Natural killer cell treated with Interleukin-12 subunit alpha and Interleukin-12 subunit beta and Interleukin-15 and Interleukin-18, amount 100 ng/mL, for 72 hours (primary cell): ENCODE measurements at regions not wholly inside any gene's neighbourhood (a gene's known extent, or its start where the extent isn't known, plus 50 kb on each side); places are given as distances from the start of the nearest gene placed in this dataset.

Source experiments
- ATAC-seq, 2 donors: fragments of 150-1000 bp; cut with Tn5 transposase in 1 of 2; sonication (Bioruptor Pico), chemical (Tn5 transposase) in 1 of 2; 2 replicates each; pipeline ENCODE4 v1.10.0; 2021
- DNase-seq: peaks from one replicate; pipeline ENCODE4 v3.0.0; 2022; ENCODE audit warnings: low spot score
- H3K27ac Mint-ChIP-seq, 2 donors: 1 replicate in 1 of 2; 2 replicates in 1 of 2; pipeline ENCODE4 v1.8.0; 2022; ENCODE audit warnings: mixed read lengths in 2 of 2, mild to moderate bottlenecking in 1 of 2, moderate library complexity in 1 of 2
- H3K27me3 Mint-ChIP-seq, 2 donors: 1 replicate in 1 of 2; 2 replicates in 1 of 2; pipeline ENCODE4 v1.8.0; 2022; ENCODE audit warnings: mixed read lengths in 2 of 2
- H3K36me3 Mint-ChIP-seq: one replicate; pipeline ENCODE4 v1.8.0; 2022; ENCODE audit warnings: mixed read lengths
- H3K4me1 Mint-ChIP-seq, 2 donors: 1 replicate in 1 of 2; 2 replicates in 1 of 2; pipeline ENCODE4 v1.8.0; 2022; ENCODE audit warnings: low read depth in 2 of 2, mixed read lengths in 2 of 2, mild to moderate bottlenecking in 1 of 2
- H3K4me3 Mint-ChIP-seq: one replicate; pipeline ENCODE4 v1.8.0; 2022; ENCODE audit warnings: mixed read lengths
- H3K9me3 Mint-ChIP-seq: 2 replicates; pipeline ENCODE4 v1.8.0; 2022; ENCODE audit warnings: mixed read lengths

DNA sequence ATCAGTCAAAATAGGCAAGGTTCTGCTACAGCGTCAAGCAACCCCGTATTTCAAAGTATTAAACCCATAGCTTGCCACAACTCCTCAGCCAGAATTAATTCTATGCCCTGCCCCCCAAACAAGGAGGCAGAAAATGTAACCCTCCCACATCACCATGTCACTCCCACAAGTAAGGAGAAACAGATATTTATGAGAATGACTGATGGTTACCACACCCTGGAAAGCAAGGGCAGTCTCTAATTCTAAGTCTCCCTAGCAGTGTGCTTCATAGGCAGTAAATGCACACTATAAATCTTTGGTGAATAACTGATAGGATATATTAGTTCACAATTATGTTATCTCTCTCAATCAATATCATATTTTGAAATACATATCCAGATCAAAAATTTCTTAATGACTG, 228.0 kb upstream of the SLC14A2 start:
- H3K27ac Mint-ChIP-seq = no peak overlapping the region
- ATAC-seq = no peak

DNA sequence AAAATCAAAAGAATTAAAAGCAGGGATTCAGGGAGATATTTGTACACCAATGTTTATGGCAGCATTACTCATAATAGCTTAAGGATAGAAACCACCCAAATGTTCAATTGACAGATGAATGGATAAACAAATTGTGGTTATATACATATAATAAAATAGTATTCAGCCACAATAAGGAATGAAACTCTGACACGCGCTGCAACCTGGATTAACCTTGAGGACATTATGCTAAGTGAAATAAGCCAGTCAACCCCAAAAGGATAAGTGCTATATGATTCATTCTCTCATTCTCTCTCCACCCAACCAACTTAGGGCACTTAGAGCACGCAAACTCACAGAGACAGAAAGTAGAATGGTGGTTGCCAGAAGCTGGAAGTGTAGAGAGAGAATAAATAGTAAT, 216.8 kb upstream of the SLC14A2 start:
- Mint-ChIP-seq H3K27ac (no peak overlapping the region), H3K27me3 (peaks cover 16 to 50% of the 10 kb centered on the region in 2 donors), H3K9me3 (no peaks in the 10 kb centered on the region), H3K4me1 (no peaks in the 10 kb centered on the region), H3K4me3 (no peak overlapping the region), H3K36me3 (no peaks in the 10 kb centered on the region)
- DNase-seq = no peak
- no peak for ATAC-seq

More for the DNA sequence above, 228.0 kb upstream of the SLC14A2 start:
- Mint-ChIP-seq H3K27me3 (peaks cover 28 to 35% of the 10 kb centered on the region in 2 donors), H3K4me1 (no peaks in the 10 kb centered on the region), H3K36me3 (no peaks in the 10 kb centered on the region), H3K4me3 (no peak overlapping the region), H3K9me3 (no peaks in the 10 kb centered on the region)
- no peak for DNase-seq

DNA sequence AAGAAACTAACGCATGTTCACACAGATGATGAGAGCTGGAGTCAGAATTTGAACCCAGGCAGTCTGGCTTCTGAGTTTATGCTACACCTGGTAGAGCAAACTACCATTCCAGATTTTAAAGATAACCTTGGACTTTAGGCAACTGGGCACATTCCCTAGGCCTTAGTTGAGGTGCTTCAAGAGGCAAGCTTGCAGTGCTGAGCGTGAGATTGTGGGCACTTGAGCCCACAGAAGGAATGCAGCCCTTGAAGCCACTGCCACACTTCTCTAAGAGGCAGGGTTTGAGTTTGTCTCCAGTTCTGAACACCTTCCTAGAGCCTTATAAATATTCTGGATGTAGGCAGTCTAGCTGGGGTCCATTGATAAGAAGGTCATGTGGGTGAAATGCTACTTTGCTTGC, 216.1 kb upstream of the SLC14A2 start:
- Mint-ChIP-seq H3K36me3 (no peaks in the 10 kb centered on the region), H3K27me3 (peaks cover 19 to 50% of the 10 kb centered on the region in 2 donors), H3K27ac (no peak overlapping the region), H3K9me3 (no peaks in the 10 kb centered on the region), H3K4me3 (no peak overlapping the region), H3K4me1 (no peaks in the 10 kb centered on the region)
- ATAC-seq (no peak), DNase-seq (no peak)

DNA sequence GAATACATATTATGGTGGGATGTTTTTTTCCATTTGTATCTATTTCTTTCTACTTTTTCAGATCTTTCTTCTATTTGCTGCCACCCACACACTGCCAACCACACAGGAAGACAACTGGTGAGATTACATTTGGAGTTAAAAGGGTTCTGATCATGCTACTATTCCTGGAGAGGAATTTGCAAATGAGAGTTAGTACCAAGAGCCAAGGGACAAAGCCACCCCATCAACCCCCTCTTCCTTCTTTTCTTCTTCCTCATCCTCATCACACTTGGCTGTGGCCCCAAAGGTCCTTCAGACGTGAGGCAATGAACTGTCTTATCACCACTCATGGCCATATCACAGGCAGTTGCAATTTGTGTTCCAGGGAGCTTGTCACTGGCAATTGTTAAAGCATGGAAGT, 215.6 kb upstream of the SLC14A2 start:
- DNase-seq = no peak
- no peaks in the 10 kb centered on the region for H3K4me1 Mint-ChIP-seq
- no peak overlapping the region for H3K27ac Mint-ChIP-seq
- ATAC-seq = no peak
- no peaks in the 10 kb centered on the region for H3K36me3 Mint-ChIP-seq
- peaks cover 18 to 50% of the 10 kb centered on the region in 2 donors for H3K27me3 Mint-ChIP-seq
- H3K9me3 Mint-ChIP-seq = no peaks in the 10 kb centered on the region
- H3K4me3 Mint-ChIP-seq = no peak overlapping the region

DNA sequence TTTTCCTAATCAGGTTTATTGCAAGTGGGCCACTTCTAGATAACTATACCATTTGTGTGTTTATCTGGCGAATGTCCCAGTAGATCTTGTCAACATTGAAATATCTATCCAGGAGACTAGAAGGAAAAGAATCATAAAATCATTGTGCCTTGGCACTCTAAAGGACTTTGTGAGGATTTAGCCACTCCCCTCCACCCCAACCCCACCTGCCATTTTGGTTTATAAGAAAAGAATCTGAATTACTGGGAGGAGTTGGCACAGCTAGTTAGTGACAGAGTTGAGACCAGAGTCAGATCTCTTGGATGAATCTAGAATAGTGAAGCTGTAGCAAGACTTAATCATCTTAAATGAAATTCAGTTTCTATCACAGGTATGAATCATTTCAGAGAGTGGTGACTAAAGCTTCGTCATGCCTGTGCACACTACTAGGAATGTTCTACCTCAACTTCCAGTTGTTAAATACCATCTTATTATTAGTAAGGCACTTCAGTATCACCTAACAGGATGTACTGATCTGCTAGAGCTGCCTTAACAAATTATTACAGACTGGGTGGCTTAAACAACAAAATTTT, 212.7 kb upstream of the SLC14A2 start:
- no peak overlapping the region for H3K4me3 Mint-ChIP-seq
- H3K9me3 Mint-ChIP-seq = no peaks in the 10 kb centered on the region
- no peak for DNase-seq
- ATAC-seq = no peak
- no peaks in the 10 kb centered on the region for H3K36me3 Mint-ChIP-seq
- H3K4me1 Mint-ChIP-seq = no peaks in the 10 kb centered on the region
- no peak overlapping the region for H3K27ac Mint-ChIP-seq
- peaks cover 20 to 31% of the 10 kb centered on the region in 2 donors for H3K27me3 Mint-ChIP-seq

DNA sequence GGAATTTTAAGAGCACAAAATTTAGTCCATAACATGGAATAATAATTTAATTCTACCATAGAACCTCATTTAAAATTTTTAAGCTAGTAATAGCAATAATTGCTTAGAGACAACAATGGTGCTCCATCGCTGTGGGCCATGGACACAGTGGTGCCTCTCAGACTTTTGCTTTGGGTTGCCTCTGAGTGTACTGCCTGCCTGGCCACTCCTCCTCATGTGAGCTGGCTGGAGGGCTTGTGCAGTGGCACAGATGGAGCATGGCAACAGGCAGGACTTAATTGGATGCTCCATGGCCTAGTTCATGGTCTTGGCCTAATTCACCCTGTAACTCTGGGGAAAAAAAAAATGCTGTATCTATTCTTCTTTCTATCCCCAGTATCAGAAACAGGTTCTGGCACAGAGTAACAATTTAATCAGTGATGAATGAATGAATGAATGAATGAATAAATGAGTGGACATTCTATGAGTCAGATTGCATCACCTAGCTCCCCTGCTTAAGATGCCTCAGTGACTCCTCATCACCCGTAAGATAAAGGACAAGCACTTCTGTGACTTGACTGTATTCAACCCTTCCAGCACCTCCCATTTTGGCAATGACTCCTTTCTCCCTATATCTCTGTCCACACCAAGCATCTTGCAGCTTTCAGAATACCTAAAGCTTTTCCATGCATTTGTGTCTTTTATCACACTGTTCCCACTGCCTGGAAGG, 211.8 kb upstream of the SLC14A2 start:
- ATAC-seq (no peak), DNase-seq (no peak)
- Mint-ChIP-seq H3K27ac (no peak overlapping the region), H3K27me3 (peaks cover 17 to 34% of the 10 kb centered on the region in 2 donors), H3K4me3 (no peak overlapping the region), H3K9me3 (no peaks in the 10 kb centered on the region), H3K4me1 (no peaks in the 10 kb centered on the region), H3K36me3 (no peaks in the 10 kb centered on the region)

DNA sequence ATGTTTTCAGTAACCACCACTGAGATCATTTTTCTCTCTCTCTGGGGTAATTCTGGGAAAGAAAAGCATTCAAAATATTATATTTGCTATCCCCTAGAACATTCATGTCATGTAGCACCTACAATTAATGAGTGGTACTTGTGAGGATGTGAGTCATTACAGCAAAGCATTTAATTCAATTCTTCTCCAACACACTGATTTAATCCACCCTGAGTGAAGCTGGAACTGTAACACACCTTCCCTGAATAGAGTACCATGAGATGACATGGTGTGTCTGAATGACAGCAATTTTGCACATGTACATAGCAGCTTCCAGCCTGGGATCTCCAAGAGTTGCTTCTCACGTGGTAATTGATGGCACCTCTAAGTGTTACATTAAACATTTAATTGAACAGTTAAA, 207.1 kb upstream of the SLC14A2 start:
- no peaks in the 10 kb centered on the region for H3K36me3 Mint-ChIP-seq
- no peak overlapping the region for H3K4me3 Mint-ChIP-seq
- no peak overlapping the region for H3K27ac Mint-ChIP-seq
- no peaks in the 10 kb centered on the region for H3K9me3 Mint-ChIP-seq
- H3K4me1 Mint-ChIP-seq = peaks cover 0 to 4% of the 10 kb centered on the region in 2 donors
- ATAC-seq (no peak), DNase-seq (no peak)
- peaks cover 18 to 28% of the 10 kb centered on the region in 2 donors for H3K27me3 Mint-ChIP-seq

DNA sequence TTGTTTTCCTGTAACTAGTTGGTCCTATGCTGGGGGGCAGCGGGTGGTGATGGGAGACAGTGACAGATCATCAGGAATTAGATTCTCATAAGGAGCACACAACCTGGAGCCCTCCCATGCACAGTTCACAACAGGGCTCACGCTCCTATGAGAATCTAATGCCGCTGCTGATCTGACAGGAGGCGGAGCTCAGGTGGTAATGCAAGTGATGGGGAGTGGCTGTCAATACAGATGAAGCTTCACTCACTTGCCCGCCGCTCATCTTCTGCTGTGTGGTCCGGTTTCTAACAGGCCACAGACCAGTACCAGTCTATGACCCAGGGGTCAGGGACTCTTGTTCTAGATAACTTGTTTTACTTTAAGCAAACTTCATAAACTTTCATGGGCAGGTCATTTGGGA, 205.3 kb upstream of the SLC14A2 start:
- no peak for ATAC-seq

DNA sequence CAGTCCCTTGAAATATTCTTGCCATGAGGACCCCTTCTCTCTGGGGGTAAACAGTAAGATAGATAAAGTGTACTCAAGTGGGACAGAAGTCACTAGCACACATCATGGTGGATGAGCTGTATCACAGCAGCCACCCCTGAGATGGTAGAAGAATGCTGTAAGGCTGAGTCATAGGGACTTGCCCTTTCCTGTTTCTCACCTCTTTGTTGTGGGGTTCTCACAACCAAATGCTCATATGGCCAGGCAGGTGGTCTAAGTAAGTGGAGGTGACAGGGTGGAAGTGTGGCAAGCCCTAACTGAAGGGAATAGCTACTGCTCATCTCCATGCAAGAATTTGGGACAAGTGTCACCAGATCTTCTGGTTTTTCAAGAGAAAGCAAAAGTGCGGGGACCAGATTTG, 202.7 kb upstream of the SLC14A2 start:
- ATAC-seq = no peak
- no peaks in the 10 kb centered on the region for H3K9me3 Mint-ChIP-seq
- peaks cover 5 to 28% of the 10 kb centered on the region in 2 donors for H3K27me3 Mint-ChIP-seq
- H3K4me3 Mint-ChIP-seq = no peak overlapping the region
- no peaks in the 10 kb centered on the region for H3K36me3 Mint-ChIP-seq
- H3K27ac Mint-ChIP-seq = no peak overlapping the region
- peaks cover 0 to 4% of the 10 kb centered on the region in 2 donors for H3K4me1 Mint-ChIP-seq
- no peak for DNase-seq

More for the DNA sequence above, 205.3 kb upstream of the SLC14A2 start:
- no peak for DNase-seq
- peaks cover 12 to 30% of the 10 kb centered on the region in 2 donors for H3K27me3 Mint-ChIP-seq
- H3K4me3 Mint-ChIP-seq = no peak overlapping the region
- H3K36me3 Mint-ChIP-seq = no peaks in the 10 kb centered on the region
- peaks cover 0 to 4% of the 10 kb centered on the region in 2 donors for H3K4me1 Mint-ChIP-seq
- no peaks in the 10 kb centered on the region for H3K9me3 Mint-ChIP-seq
- H3K27ac Mint-ChIP-seq = no peak overlapping the region

DNA sequence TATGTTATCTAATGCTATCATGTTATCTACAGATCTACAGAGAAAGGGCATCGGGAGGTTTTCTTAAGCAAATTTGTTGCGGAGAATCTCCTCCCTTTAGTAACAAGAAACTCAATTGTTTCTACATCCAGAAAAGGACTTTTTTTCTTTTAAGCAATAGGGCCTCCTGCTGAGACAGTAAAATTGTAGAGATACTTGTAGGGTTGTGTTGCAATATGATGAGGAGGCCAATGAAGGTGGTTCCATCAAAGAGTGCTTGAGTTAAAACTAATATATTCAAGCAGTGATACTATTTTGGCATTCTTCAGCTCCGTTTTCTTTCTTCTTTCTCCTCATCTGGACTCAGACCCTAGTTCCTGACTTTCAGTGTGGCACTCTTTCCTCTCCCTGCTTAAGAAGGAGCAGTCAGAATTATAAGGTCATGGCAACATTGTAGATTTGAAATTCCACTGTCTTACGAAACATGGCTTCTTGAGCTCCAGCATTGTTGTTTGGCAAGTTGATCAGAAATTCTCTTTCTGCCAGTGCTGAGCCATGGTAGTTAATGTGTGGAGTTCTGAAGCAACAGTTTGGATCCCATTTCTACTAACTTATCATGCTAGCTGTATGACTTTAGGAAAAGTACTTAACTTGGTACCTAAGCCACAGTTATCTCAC, 202.0 kb upstream of the SLC14A2 start:
- Mint-ChIP-seq H3K36me3 (no peaks in the 10 kb centered on the region), H3K4me3 (no peak overlapping the region), H3K27ac (no peak overlapping the region), H3K27me3 (peaks cover 8 to 26% of the 10 kb centered on the region in 2 donors), H3K4me1 (peaks cover 0 to 4% of the 10 kb centered on the region in 2 donors), H3K9me3 (no peaks in the 10 kb centered on the region)
- DNase-seq = no peak
- ATAC-seq = no peak

DNA sequence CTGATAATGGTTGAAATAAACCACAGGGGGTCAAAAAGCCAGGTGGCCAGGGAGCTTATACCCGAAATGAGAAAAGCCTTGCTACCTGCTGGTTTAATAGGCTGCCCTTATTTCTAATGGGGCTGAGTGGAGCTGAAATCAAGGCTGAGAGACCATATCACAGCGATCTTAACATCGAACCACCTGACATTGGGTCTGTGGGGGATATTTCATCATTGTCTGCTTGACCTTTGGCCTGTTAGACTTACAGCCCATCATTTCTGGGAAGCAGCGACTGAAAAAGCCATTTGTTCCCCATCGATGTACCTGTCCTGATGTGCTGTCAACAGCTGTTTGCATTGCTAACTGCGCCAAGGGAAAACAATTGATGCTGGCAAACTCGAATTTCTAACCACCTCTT, 199.7 kb upstream of the SLC14A2 start:
- Mint-ChIP-seq H3K27me3 (peaks cover 8 to 20% of the 10 kb centered on the region in 2 donors), H3K27ac (no peak overlapping the region), H3K9me3 (no peaks in the 10 kb centered on the region), H3K4me1 (peaks cover 0 to 4% of the 10 kb centered on the region in 2 donors), H3K4me3 (no peak overlapping the region), H3K36me3 (no peaks in the 10 kb centered on the region)
- ATAC-seq = no peak
- no peak for DNase-seq

DNA sequence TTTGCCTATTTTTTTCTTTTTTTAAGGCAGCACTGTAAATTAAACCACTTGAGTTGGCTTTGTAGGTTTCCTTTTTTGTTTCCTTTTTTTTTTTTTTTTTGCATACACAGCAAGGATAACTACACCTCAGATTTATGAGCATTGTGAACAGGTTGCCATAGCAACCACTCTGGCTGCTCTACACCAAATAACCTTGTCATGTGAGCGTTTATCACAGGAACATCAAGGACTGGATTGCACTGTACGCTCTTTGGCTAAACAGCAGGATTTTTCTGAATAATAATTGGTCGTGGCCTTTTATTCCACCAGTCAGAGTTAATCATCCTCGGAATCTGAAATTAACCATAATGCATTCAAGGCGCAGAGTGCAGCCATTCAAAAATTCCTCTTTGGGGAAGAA, 199.1 kb upstream of the SLC14A2 start:
- H3K36me3 Mint-ChIP-seq = no peaks in the 10 kb centered on the region
- peaks cover 8 to 20% of the 10 kb centered on the region in 2 donors for H3K27me3 Mint-ChIP-seq
- peaks cover 0 to 4% of the 10 kb centered on the region in 2 donors for H3K4me1 Mint-ChIP-seq
- DNase-seq = no peak
- no peak for ATAC-seq
- H3K27ac Mint-ChIP-seq = no peak overlapping the region
- no peaks in the 10 kb centered on the region for H3K9me3 Mint-ChIP-seq
- no peak overlapping the region for H3K4me3 Mint-ChIP-seq

DNA sequence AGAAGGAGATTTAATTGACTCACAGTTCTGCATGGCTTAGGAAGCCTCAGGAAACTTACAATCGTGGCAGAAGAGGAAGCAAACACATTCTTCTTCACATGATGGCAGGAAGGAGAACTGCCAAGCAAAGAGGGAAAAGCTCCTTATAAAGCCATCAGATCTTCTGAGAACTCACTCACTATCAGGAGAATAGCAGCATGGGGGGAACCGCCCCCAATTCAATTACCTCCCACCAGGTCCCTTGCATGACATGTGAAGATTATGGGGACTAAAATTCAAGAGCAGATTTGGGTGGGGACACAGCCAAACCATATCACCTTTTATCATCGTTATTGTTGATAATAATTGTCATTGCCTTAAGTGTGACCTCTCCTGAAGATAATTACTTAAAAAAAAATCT, 197.9 kb upstream of the SLC14A2 start:
- H3K4me1 Mint-ChIP-seq = peaks cover 0 to 4% of the 10 kb centered on the region in 2 donors
- H3K27ac Mint-ChIP-seq = no peak overlapping the region
- H3K9me3 Mint-ChIP-seq = no peaks in the 10 kb centered on the region
- no peaks in the 10 kb centered on the region for H3K36me3 Mint-ChIP-seq
- ATAC-seq (no peak), DNase-seq (no peak)
- peaks cover 6 to 14% of the 10 kb centered on the region in 2 donors for H3K27me3 Mint-ChIP-seq
- no peak overlapping the region for H3K4me3 Mint-ChIP-seq

DNA sequence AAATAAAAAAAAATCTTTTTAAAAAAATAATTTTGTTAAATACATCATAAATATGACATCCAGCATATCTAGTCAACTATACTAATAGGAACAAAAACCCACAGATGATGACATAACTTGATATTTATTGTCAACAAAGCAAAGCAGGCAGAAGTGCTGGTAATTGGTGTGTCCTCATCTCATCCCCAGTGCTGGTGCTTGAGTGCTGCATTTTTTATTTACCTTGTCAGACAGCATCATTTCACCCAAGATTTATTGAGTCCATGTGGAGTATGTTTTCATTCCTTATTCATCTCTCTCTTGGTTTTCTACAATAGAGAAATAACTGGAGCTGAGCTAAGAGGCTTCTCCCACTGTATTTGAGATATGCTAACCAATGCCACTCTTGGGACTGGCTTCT, 191.6 kb upstream of the SLC14A2 start:
- H3K27ac Mint-ChIP-seq = no peak overlapping the region
- H3K27me3 Mint-ChIP-seq = peaks cover 3 to 21% of the 10 kb centered on the region in 2 donors
- no peak for ATAC-seq
- no peaks in the 10 kb centered on the region for H3K4me1 Mint-ChIP-seq
- no peak overlapping the region for H3K4me3 Mint-ChIP-seq
- DNase-seq = no peak
- no peaks in the 10 kb centered on the region for H3K9me3 Mint-ChIP-seq
- H3K36me3 Mint-ChIP-seq = no peaks in the 10 kb centered on the region
